ENCODE measurements at regions not wholly inside any gene's neighbourhood (a gene's known extent, or its start where the extent isn't known, plus 50 kb on each side); places are given as distances from the start of the nearest gene placed in this dataset.

GRCh38 chrY:7458301-7459078 is 546.9 kb upstream of the AMELY start:
- DNase-seq (ENCODE audit: extremely low read depth, low read depth) = no peak

GRCh38 chrY:7457286-7458015 is 545.9 kb upstream of the AMELY start:
- no peak for TF ChIP-seq CTCF (IDR thresholded peaks at IDR 0.05; ENCODE audit: low read depth, low read length, missing control alignments)
- DNase-seq (ENCODE audit: extremely low read depth, low read depth) = no peak
- no peak overlapping the region for H3K4me3 ChIP-seq (replicated peaks; ENCODE audit: low read depth, low read length)

More at GRCh38 chrY:7458301-7459078, 546.9 kb upstream of the AMELY start:
- H3K4me3 ChIP-seq (replicated peaks; ENCODE audit: low read depth, low read length) = peak overlapping the region; percentile 9; the same call in 1 of the 2 replicates
- TF ChIP-seq CTCF (IDR thresholded peaks at IDR 0.05; ENCODE audit: low read depth, low read length, missing control alignments) = no peak

GRCh38 chrY:7455626-7456025 is 544.1 kb upstream of the AMELY start:
- no peak overlapping the region for H3K4me3 ChIP-seq (replicated peaks; ENCODE audit: low read depth, low read length)
- no peak for TF ChIP-seq CTCF (IDR thresholded peaks at IDR 0.05; ENCODE audit: low read depth, low read length, missing control alignments)
- DNase-seq (ENCODE audit: extremely low read depth, low read depth) = no peak

GRCh38 chrY:7453336-7453735 is 541.8 kb upstream of the AMELY start:
- H3K4me3 ChIP-seq (replicated peaks; ENCODE audit: low read depth, low read length) = no peak overlapping the region
- no peak for DNase-seq (ENCODE audit: extremely low read depth, low read depth)
- TF ChIP-seq CTCF (IDR thresholded peaks at IDR 0.05; ENCODE audit: low read depth, low read length, missing control alignments) = no peak

GRCh38 chrY:7452246-7452645 is 540.7 kb upstream of the AMELY start:
- TF ChIP-seq CTCF (IDR thresholded peaks at IDR 0.05; ENCODE audit: low read depth, low read length, missing control alignments) = no peak
- no peak for DNase-seq (ENCODE audit: extremely low read depth, low read depth)
- H3K4me3 ChIP-seq (replicated peaks; ENCODE audit: low read depth, low read length) = no peak overlapping the region

GRCh38 chrY:7449860-7450259 is 538.3 kb upstream of the AMELY start:
- no peak for DNase-seq (ENCODE audit: extremely low read depth, low read depth)
- TF ChIP-seq CTCF (IDR thresholded peaks at IDR 0.05; ENCODE audit: low read depth, low read length, missing control alignments) = no peak
- H3K4me3 ChIP-seq (replicated peaks; ENCODE audit: low read depth, low read length) = no peak overlapping the region
